LNCaP clone FGC (cell line): ENCODE measurements at regions not wholly inside any gene's neighbourhood (a gene's known extent, or its start where the extent isn't known, plus 50 kb on each side); places are given as distances from the start of the nearest gene placed in this dataset.

Source experiments
- DNase-seq: peaks from one replicate; pipeline ENCODE4 v3.0.0-alpha.2; 2011; ENCODE audit warnings: low read depth
- H3K4me3 ChIP-seq: 2 replicates; pipeline ENCODE4 v1.5.1; 2011; ENCODE audit warnings: mild to moderate bottlenecking, low read depth, low read length, control low read depth
- CTCF ChIP-seq: IDR thresholded peaks from 2 replicates; pipeline ENCODE4 v1.5.1; 2012; ENCODE audit warnings: mild to moderate bottlenecking; ENCODE audit not compliant: control insufficient read depth, insufficient read depth; ENCODE audit errors: extremely low read depth

- no peak overlapping the region for H3K4me3 ChIP-seq
- TF ChIP-seq CTCF: no peak
- no peak for DNase-seq
These were observed 58.9 kb upstream of the NR3C1 start for GRCh38 chr5:143462431-143462830.

- no peak for TF ChIP-seq CTCF
- no peak overlapping the region for H3K4me3 ChIP-seq
- DNase-seq: no peak
These were observed 55.9 kb upstream of the NR3C1 start for GRCh38 chr5:143459433-143459832.

GRCh38 chr5:143456952-143457547 lies 53.6 kb upstream of the NR3C1 start:
- TF ChIP-seq CTCF: no peak
- no peak overlapping the region for H3K4me3 ChIP-seq
- DNase-seq: no peak

GRCh38 chr5:143454936-143455516 lies 51.5 kb upstream of the NR3C1 start:
- no peak overlapping the region for H3K4me3 ChIP-seq
- no peak for DNase-seq
- TF ChIP-seq CTCF: no peak

- DNase-seq: no peak
- TF ChIP-seq CTCF: no peak
- no peak overlapping the region for H3K4me3 ChIP-seq
These were observed 50.2 kb upstream of the NR3C1 start for GRCh38 chr5:143453720-143454119.
